Right lobe of liver (tissue), 6 donors: ENCODE measurements at regions not wholly inside any gene's neighbourhood (a gene's known extent, or its start where the extent isn't known, plus 50 kb on each side); places are given as distances from the start of the nearest gene placed in this dataset.

Experiments used
- ATAC-seq, 4 donors: fragments of 200-7000 bp; cut with Tn5 transposase; one replicate each; pipeline ENCODE4 v1.9.1; 2020; ENCODE audit warnings: mild to moderate bottlenecking in 4 of 4, moderate library complexity in 4 of 4
- DNase-seq, 3 donors: peaks; one replicate each; pipeline ENCODE4 v3.0.0-alpha.2; 2020
- H3K27ac ChIP-seq, 3 donors: fragments of 200-600 bp; one replicate each; pipeline ENCODE4 v1.8.0; 2022
- H3K27me3 ChIP-seq, 2 donors: fragments of 200-600 bp; one replicate each; pipeline ENCODE4 v1.8.0; 2022
- H3K36me3 ChIP-seq, 4 donors: fragments of 200-600 bp; sonication (generic) in 1 of 4; one replicate each; pipeline versions ENCODE4 v1.5.1 to v1.8.0; 2017 to 2022; ENCODE audit warnings: control low read depth in 1 of 4
- H3K4me1 ChIP-seq, 4 donors: fragments of 200-600 bp; sonication (generic) in 1 of 4; one replicate each; pipeline versions ENCODE4 v1.5.1 to v1.8.0; 2017 to 2022; ENCODE audit warnings: control low read depth in 1 of 4
- H3K4me3 ChIP-seq, 3 donors: fragments of 200-600 bp; one replicate each; pipeline ENCODE4 v1.8.0; 2022
- H3K9me3 ChIP-seq, 4 donors: fragments of 200-600 bp; sonication (generic) in 1 of 4; one replicate each; pipeline versions ENCODE4 v1.5.1 to v1.8.0; 2017 to 2022; ENCODE audit warnings: control low read depth in 1 of 4
- CTCF ChIP-seq, 4 donors: fragments of 200-600 bp in 3 of 4; fragments of 450-650 bp in 1 of 4; IDR thresholded peaks; one replicate each; pipeline versions ENCODE4 v1.5.1 to v1.8.0; 2016 to 2022; ENCODE audit warnings: antibody characterized with exemption in 4 of 4, mild to moderate bottlenecking in 2 of 4
- POLR2A ChIP-seq: fragments of 450-650 bp; IDR thresholded peaks from one replicate; pipeline ENCODE4 v1.6.1; 2017; ENCODE audit warnings: antibody characterized with exemption, mild to moderate bottlenecking
- WGBS: methylation state at CpG from one replicate; pipeline ENCODE4 v1.1.6; 2018; ENCODE audit warnings: low coverage, low lambda C conversion rate; ENCODE audit not compliant: insufficient coverage; ENCODE audit errors: missing lambda C conversion rate; 5-methylcytosine and 5-hydroxymethylcytosine counted together
- intact Hi-C, 2 donors: fragments of 100-400 bp; cut with DNase I; formaldehyde crosslinking; loops; one replicate each; pipeline versions ENCODE4 v1.11.2 to v1.14.1; 2022
- donor health status: DM: no; HTN: yes; CAD: no.
- donor health status: DM: no; HTN: no; CAD: no.
- donor health status: DM: no; HTN: no; CAD: no.
- donor health status: DM: no; HTN: yes; CAD: no.
- donor health status: DM: no; HTN: yes; CAD: no.

DNA sequence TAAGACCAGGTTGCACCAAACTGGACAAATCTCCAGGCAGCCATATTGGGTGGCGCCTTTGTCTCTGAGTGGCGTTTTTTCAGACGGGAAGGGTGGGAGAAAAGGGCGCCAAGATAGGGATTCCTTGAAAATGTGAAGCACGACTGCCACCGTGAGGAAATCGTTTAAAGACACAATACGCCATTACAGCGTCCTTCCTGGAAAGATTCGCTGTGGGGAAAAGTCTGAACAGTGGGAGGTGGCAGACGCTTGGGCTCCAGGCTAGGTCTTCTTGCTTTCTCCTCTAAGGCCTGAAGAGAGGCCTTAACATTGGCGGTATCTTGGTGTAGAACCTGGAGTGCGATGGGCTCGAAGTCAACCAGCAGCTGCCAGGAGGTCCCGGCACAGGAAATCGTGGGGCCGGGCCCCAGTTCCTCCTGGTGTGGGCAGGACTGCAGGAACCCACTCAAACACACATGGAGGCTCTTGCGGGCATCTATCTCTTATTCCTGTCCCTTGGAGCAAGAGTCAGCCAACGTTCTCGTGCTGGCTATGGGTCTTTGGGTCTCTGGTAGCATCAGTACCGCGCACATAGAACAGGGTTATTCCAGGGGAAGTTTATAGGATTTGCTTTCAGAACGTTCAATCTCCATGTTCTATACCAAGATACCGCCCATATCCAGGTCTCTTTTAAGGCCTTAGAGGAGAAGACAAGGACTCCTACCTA is 208.8 kb downstream of the OR13H1 start:
- peak overlapping the region; percentile 23 to 67 (median 60) for H3K27ac ChIP-seq
- H3K9me3 ChIP-seq = no peaks in the 10 kb centered on the region
- peak in 2 of 3 donors; percentile 51 to 66 for DNase-seq
- WGBS = 30% methylated on average over 17 of the region's 24 CpGs
- H3K4me1 ChIP-seq = no peaks in the 10 kb centered on the region
- no peaks in the 10 kb centered on the region for H3K36me3 ChIP-seq
- H3K4me3 ChIP-seq = peak overlapping the region; percentile 37 to 63 (median 49)
- intact Hi-C loops = no loop called here
- TF ChIP-seq POLR2A = no peak
- TF ChIP-seq CTCF (IDR thresholded peaks at IDR 0.05) = peak; percentile 3 to 40 (median 30)
- peak in 3 of 4 donors; percentile 81 to 84 (median 82) for ATAC-seq
- no peaks in the 10 kb centered on the region for H3K27me3 ChIP-seq

- Histone ChIP-seq H3K27me3 (no peaks in the 10 kb centered on the region), H3K4me1 (peaks cover 0 to 4% (median 0%) of the 10 kb centered on the region in 4 donors), H3K4me3 (peak overlapping the region; percentile 9 to 53 (median 40)), H3K27ac (no peak overlapping the region), H3K36me3 (no peaks in the 10 kb centered on the region), H3K9me3 (no peaks in the 10 kb centered on the region)
- peak in 3 of 4 donors; percentile 78 to 85 (median 81) for ATAC-seq
- 9% methylated on average over 7 of the region's 7 CpGs for WGBS
- intact Hi-C loops = no loop called here
- no peak for DNase-seq
- peak; percentile 38 to 55 (median 48) for TF ChIP-seq CTCF (IDR thresholded peaks at IDR 0.05)
- no peak for TF ChIP-seq POLR2A
These were observed 218.9 kb downstream of the OR13H1 start for GRCh38 chrX:131762802-131763234.

DNA sequence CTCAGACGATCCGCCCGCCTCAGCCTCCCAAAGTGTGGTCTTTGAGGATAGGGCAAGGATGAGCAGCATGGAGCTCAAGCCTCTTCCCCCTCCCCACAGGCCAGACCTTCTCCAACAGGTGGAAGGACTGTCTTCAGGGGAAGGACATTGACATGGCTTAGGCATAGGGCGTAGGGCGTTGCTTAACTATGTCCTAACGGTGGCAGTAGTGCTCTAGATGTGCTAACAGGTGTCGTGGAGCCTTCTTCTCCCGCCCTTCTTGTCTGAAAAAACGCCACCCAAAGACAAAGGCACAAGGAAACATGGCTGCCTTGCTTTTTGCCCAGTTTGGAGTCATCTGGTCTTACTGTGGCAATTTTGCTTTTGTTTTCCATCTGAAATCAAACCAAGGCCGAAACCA is 219.8 kb downstream of the OR13H1 start:
- H3K27ac ChIP-seq = no peak overlapping the region
- peak; percentile 40 to 55 (median 50) for TF ChIP-seq CTCF (IDR thresholded peaks at IDR 0.05)
- no peak for TF ChIP-seq POLR2A
- peak overlapping the region; percentile 9 to 53 (median 40) for H3K4me3 ChIP-seq
- no peaks in the 10 kb centered on the region for H3K36me3 ChIP-seq
- ATAC-seq (peak in 3 of 4 donors; percentile 91), DNase-seq (peak in 1 of 3 donors; percentile 53)
- WGBS = 52% methylated on average over 10 of the region's 10 CpGs
- intact Hi-C loops = no loop called here
- no peaks in the 10 kb centered on the region for H3K27me3 ChIP-seq
- H3K9me3 ChIP-seq = no peaks in the 10 kb centered on the region
- peaks cover 0 to 4% (median 0%) of the 10 kb centered on the region in 4 donors for H3K4me1 ChIP-seq

DNA sequence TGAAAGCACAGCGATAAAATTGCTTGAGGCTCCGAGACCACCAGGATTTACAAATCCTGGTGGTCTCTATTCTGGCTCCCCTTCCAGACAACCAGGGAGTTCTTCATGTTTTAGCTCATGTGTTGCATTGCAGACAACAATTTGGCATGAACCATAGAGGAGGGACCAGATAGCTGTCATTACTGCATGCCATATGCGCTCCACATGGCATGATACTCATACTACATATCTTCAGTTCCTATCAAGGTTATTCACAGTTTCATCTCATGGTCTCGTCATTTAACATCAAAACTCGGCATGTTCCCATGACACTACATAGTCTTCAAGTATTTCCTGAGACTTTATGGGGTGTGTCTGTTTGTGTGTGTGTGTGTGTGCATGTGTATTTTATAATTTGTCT is 220.3 kb downstream of the OR13H1 start:
- WGBS = 44% methylated on average over 4 of the region's 5 CpGs
- Histone ChIP-seq H3K27ac (no peak overlapping the region), H3K36me3 (no peaks in the 10 kb centered on the region), H3K27me3 (no peaks in the 10 kb centered on the region), H3K4me1 (peaks cover 0 to 4% (median 0%) of the 10 kb centered on the region in 4 donors), H3K9me3 (no peaks in the 10 kb centered on the region), H3K4me3 (peak overlapping the region; percentile 9 to 53 (median 40))
- DNase-seq (no peak), ATAC-seq (no peak)
- TF ChIP-seq POLR2A (no peak), CTCF (IDR thresholded peaks at IDR 0.05) (no peak)
- intact Hi-C loops = no loop called here
